K562 (cell line): ENCODE measurements at regions not wholly inside any gene's neighbourhood (a gene's known extent, or its start where the extent isn't known, plus 50 kb on each side); places are given as distances from the start of the nearest gene placed in this dataset.

Experiments used
- ATAC-seq: fragments of 200-7000 bp; cut with Tn5 transposase; 3 replicates; pipeline ENCODE4 v1.9.1; 2020; ENCODE audit warnings: moderate library complexity
- BruUV-seq: library from RNA; stranded (reverse); fragments of 400-500 nt; replicated peaks from 2 replicates; lab custom pipeline; 2021; lab: Mats Ljungman, UMichigan
- CTCF ChIA-PET: fragments of 300-600 bp; formaldehyde crosslinking; extraction: SDS; loops from one replicate; lab custom pipeline; 2021; ENCODE audit warnings: low intra/inter-chr PET ratio; lab: Yijun Ruan, JAX
- POLR2A ChIA-PET: fragments of 300-600, 350-650 bp; sonication (Branson Sonifier 250); formaldehyde crosslinking; extraction: SDS; loops from one replicate; lab custom pipeline; 2021; ENCODE audit warnings: antibody characterized with exemption, inconsistent platforms; lab: Yijun Ruan, JAX
- DNase-seq, 4 experiments: peaks; one replicate each; pipeline versions ENCODE4 v3.0.0 to v3.0.0-alpha.2; 2011 to 2018; ENCODE audit warnings: low spot score in 3 of 4, mixed read lengths in 3 of 4; ENCODE audit errors: extremely low read depth in 1 of 4
- FAIRE-seq: peaks from 2 replicates; lab custom pipeline; 2011; peaks lifted over from hg19 to GRCh38; lab: Jason Lieb, UNC
- H2AFZ ChIP-seq: 2 replicates; pipeline ENCODE4 v1.6.0; 2011; ENCODE audit warnings: low read depth, low read length, control low read depth, inconsistent platforms
- H3K27ac ChIP-seq: fragments of 200-600 bp; 3 replicates; pipeline ENCODE4 v1.8.0; 2011; ENCODE audit warnings: low read depth, mild to moderate bottlenecking, control low read depth, inconsistent platforms, low read length, moderate library complexity, mixed read lengths; ENCODE audit errors: extremely low read depth
- H3K27me3 ChIP-seq, 2 experiments: fragments of 300-600 bp in 1 of 2; 2 replicates in 1 of 2; 3 replicates in 1 of 2; pipeline versions ENCODE4 v1.6.0 to v1.8.0; 2011; ENCODE audit warnings: inconsistent platforms in 2 of 2, low read length in 2 of 2, mild to moderate bottlenecking in 1 of 2, mixed read lengths in 1 of 2, moderate library complexity in 1 of 2; ENCODE audit not compliant: control insufficient read depth in 2 of 2, insufficient read depth in 2 of 2
- H3K36me3 ChIP-seq: fragments of 300-600 bp; 3 replicates; pipeline ENCODE4 v1.8.0; 2011; ENCODE audit warnings: mild to moderate bottlenecking, low read length, inconsistent platforms; ENCODE audit not compliant: control insufficient read depth, insufficient read depth
- H3K4me1 ChIP-seq, 2 experiments: fragments of 200-600 bp in 1 of 2; replicated peaks in 1 of 2; 2 replicates in 1 of 2; 3 replicates in 1 of 2; pipeline versions ENCODE4 v1.5.1 to v1.8.0; 2011; ENCODE audit warnings: inconsistent platforms in 2 of 2, low read length in 2 of 2, mild to moderate bottlenecking in 1 of 2, mixed read lengths in 1 of 2, moderate library complexity in 1 of 2; ENCODE audit not compliant: control insufficient read depth in 2 of 2, insufficient read depth in 2 of 2
- H3K4me2 ChIP-seq: 2 replicates; pipeline ENCODE4 v1.6.1; 2011; ENCODE audit warnings: low read length, control low read depth, inconsistent platforms, mixed read lengths; ENCODE audit not compliant: insufficient read depth
- H3K4me3 ChIP-seq: fragments of 200-600 bp; sonication (generic), shearing (Covaris generic); 2 replicates; pipeline ENCODE4 v1.5.1; 2016; ENCODE audit warnings: control low read depth, inconsistent platforms
- H3K79me2 ChIP-seq: fragments of 200-600 bp; 3 replicates; pipeline ENCODE4 v1.8.0; 2011; ENCODE audit warnings: low read length, inconsistent platforms; ENCODE audit not compliant: control insufficient read depth, insufficient read depth
- H3K9ac ChIP-seq, 2 experiments: 2 replicates each; pipeline versions ENCODE4 v1.6.0 to v1.6.1; 2011; ENCODE audit warnings: low read depth in 2 of 2, low read length in 2 of 2, control low read depth in 1 of 2, inconsistent platforms in 1 of 2, mild to moderate bottlenecking in 1 of 2, mixed read lengths in 1 of 2; ENCODE audit not compliant: insufficient read depth in 1 of 2
- H3K9me1 ChIP-seq: one replicate; pipeline ENCODE4 v1.6.0; 2011; ENCODE audit warnings: inconsistent platforms, mild to moderate bottlenecking, low read length, moderate library complexity; ENCODE audit not compliant: control insufficient read depth, insufficient read depth
- H3K9me3 ChIP-seq: replicated peaks from 2 replicates; pipeline ENCODE4 v1.5.1; 2011; ENCODE audit warnings: low read depth, low read length, inconsistent platforms; ENCODE audit not compliant: control insufficient read depth, insufficient read depth
- H4K20me1 ChIP-seq: replicated peaks from 2 replicates; pipeline ENCODE4 v1.6.1; 2011; ENCODE audit warnings: low read length, inconsistent platforms, mixed read lengths; ENCODE audit not compliant: control insufficient read depth, insufficient read depth
- CBX8 ChIP-seq: fragments of 200-600 bp; sonication (generic); IDR thresholded peaks from 2 replicates; pipeline ENCODE4 v1.6.1; 2012; ENCODE audit warnings: borderline replicate concordance, mixed run types, low read depth, mild to moderate bottlenecking, moderate library complexity, mixed read lengths, low read length, control low read depth, inconsistent platforms; ENCODE audit not compliant: poor library complexity, severe bottlenecking; ENCODE audit errors: extremely low read depth
- GATAD2B ChIP-seq: fragments of 450-650 bp; IDR thresholded peaks from 2 replicates; pipeline ENCODE4 v1.6.1; 2017; ENCODE audit warnings: mild to moderate bottlenecking, borderline replicate concordance
- HCFC1 ChIP-seq: IDR thresholded peaks from 2 replicates; pipeline ENCODE4 v1.6.1; 2012; ENCODE audit warnings: low read depth, low read length, improper control_type of control experiment
- MAZ ChIP-seq, 2 experiments: fragments of 450-650 bp in 1 of 2; sonication (generic) in 1 of 2; formaldehyde crosslinking; IDR thresholded peaks in 1 of 2; conservative IDR thresholded peaks in 1 of 2; 2 replicates each; pipeline versions ENCODE4 v1.4.0 to v1.5.0; 2020; ENCODE audit warnings: mild to moderate bottlenecking in 1 of 2, missing genetic modification reagents in 1 of 2
- MEIS2 ChIP-seq: fragments of 450-650 bp; IDR thresholded peaks from 2 replicates; pipeline ENCODE4 v1.6.1; 2014; ENCODE audit warnings: mild to moderate bottlenecking; ENCODE audit not compliant: partially characterized antibody
- MIER1 ChIP-seq: fragments of 450-650 bp; IDR thresholded peaks from 2 replicates; pipeline ENCODE4 v1.6.1; 2016; ENCODE audit warnings: antibody characterized with exemption, mild to moderate bottlenecking, low read depth
- SAFB2 ChIP-seq: fragments of 200-400 bp; formaldehyde crosslinking; IDR thresholded peaks from 2 replicates; pipeline ENCODE4 v1.6.1; 2018; ENCODE audit warnings: borderline replicate concordance, low read length, low read depth, moderate library complexity; ENCODE audit not compliant: severe bottlenecking
- SMARCE1 ChIP-seq: fragments of 450-650 bp; IDR thresholded peaks from 2 replicates; pipeline ENCODE4 v1.7.1; 2016; ENCODE audit warnings: mild to moderate bottlenecking
- ZNF586 ChIP-seq: fragments of 450-650 bp; formaldehyde crosslinking; conservative IDR thresholded peaks from 2 replicates; pipeline ENCODE4 v1.4.0; 2020; ENCODE audit warnings: mild to moderate bottlenecking, moderate library complexity
- WGBS: fragments of 100-300 bp; shearing (Covaris generic); methylation state at CpG from one replicate; pipeline ENCODE4 v1.1.6; 2016; ENCODE audit warnings: low coverage, mixed read lengths; ENCODE audit not compliant: insufficient coverage; ENCODE audit errors: missing lambda C conversion rate; 5-methylcytosine and 5-hydroxymethylcytosine counted together
- in situ Hi-C: fragments of 300-500 bp; cut with MboI; formaldehyde crosslinking; loops from 4 replicates; pipeline ENCODE4 v1.15.0; 2018; ENCODE audit warnings: inconsistent platforms, mixed read lengths
- intact Hi-C: fragments of 100-400 bp; cut with micrococcal nuclease; formaldehyde crosslinking; loops from 2 replicates; pipeline ENCODE4 v1.14.2; 2022
- TF ChIP-seq, protein P1 (sequence below): fragments of 200-800 bp; sonication (Bioruptor generic); IDR thresholded peaks from 2 replicates; pipeline ENCODE4 v1.6.1; 2017; ENCODE audit warnings: missing genetic modification characterization, missing compliant biosample characterization
- TF ChIP-seq, protein P2 (sequence below): fragments of 250-450 bp; sonication (Bioruptor Pico); IDR thresholded peaks from 2 replicates; pipeline ENCODE4 v1.4.0; 2020; ENCODE audit warnings: mild to moderate bottlenecking, moderate library complexity, borderline replicate concordance
- TF ChIP-seq, protein P3 (sequence below): sonication (generic); formaldehyde crosslinking; IDR thresholded peaks from 2 replicates; pipeline ENCODE4 v1.9.0; 2022; ENCODE audit warnings: mild to moderate bottlenecking, missing genetic modification reagents

DNA sequence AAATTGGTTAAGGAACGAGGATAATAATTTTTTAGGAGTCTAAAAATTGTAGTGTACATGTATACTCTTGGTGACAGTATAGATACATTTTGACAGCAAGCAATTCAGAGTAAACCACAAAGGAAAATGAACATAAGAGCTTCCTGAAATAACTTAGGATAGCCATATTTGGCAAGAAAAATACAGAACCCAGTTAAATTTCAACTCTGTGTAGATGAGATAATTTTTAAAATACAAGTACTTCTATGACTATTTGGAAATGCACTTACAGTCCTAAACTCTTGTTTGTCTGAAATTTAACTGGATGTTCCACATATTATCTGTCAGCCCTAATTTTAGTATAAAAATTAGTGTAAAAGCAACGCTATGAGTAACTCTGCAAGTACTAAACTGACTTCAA, 124.4 kb upstream of the PCDH18 start:
- Histone ChIP-seq H3K4me2 (no peak overlapping the region), H3K79me2 (no peaks in the 10 kb centered on the region), H3K9me1 (no peaks in the 10 kb centered on the region), H3K27ac (no peak overlapping the region), H3K9me3 (0 out of 2 replicates have a peak, but pooled peaks cover 2% of the 10 kb centered on the region), H3K4me1 (no peaks in the 10 kb centered on the region), H2AFZ (no peak overlapping the region), H3K9ac (no peak overlapping the region), H3K4me3 (no peak overlapping the region), H3K36me3 (no peaks in the 10 kb centered on the region), H3K27me3 (no peaks in the 10 kb centered on the region), H4K20me1 (no peaks in the 10 kb centered on the region)
- 0% methylated on average over 2 of the region's 2 CpGs for WGBS
- DNase-seq (no peak), ATAC-seq (no peak), FAIRE-seq (no peak)
- intact Hi-C loops, result no loop called here
- ChIA-PET CTCF (no interaction called here), POLR2A (no interaction called here)
- BruUV-seq, result no TSS peak
- in situ Hi-C loops, result no loop called here
- no peak for TF ChIP-seq MEIS2
- TF ChIP-seq SMARCE1, result no peak
- TF ChIP-seq, protein P1, sequence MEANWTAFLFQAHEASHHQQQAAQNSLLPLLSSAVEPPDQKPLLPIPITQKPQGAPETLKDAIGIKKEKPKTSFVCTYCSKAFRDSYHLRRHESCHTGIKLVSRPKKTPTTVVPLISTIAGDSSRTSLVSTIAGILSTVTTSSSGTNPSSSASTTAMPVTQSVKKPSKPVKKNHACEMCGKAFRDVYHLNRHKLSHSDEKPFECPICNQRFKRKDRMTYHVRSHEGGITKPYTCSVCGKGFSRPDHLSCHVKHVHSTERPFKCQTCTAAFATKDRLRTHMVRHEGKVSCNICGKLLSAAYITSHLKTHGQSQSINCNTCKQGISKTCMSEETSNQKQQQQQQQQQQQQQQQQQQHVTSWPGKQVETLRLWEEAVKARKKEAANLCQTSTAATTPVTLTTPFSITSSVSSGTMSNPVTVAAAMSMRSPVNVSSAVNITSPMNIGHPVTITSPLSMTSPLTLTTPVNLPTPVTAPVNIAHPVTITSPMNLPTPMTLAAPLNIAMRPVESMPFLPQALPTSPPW (CRISPR knock-in tag), result no peak
- no peak for TF ChIP-seq MIER1
- TF ChIP-seq HCFC1, result no peak

DNA sequence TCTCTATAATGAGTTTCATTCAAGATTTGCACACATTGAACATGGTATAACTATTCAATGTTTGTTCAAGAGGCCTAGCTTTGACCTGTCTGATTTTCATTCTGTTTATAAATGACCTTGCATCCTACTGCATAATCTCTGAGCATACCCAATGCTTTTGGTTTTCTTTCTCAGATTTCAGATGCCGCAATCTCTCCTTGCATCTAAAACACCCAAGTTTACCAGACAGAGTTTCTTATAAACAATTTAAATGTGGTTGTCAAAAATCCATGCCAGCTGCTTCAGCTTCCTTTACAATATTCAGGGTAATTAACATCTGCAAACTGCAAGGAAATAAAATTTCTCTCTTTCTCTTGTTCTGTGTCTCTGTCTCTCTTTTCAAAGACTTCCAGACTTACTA, 123.0 kb upstream of the PCDH18 start:
- no peak overlapping the region for H3K4me2 ChIP-seq
- H3K9ac ChIP-seq, result no peak overlapping the region
- in situ Hi-C loops (no loop called here), intact Hi-C loops (no loop called here)
- ChIA-PET CTCF (no interaction called here), POLR2A (no interaction called here)
- no peaks in the 10 kb centered on the region for H4K20me1 ChIP-seq
- H2AFZ ChIP-seq, result no peak overlapping the region
- BruUV-seq, result no TSS peak
- no peak overlapping the region for H3K4me3 ChIP-seq
- H3K27ac ChIP-seq, result no peak overlapping the region
- DNase-seq (no peak), FAIRE-seq (no peak), ATAC-seq (no peak)
- H3K9me3 ChIP-seq, result no peaks in the 10 kb centered on the region
- no peaks in the 10 kb centered on the region for H3K4me1 ChIP-seq
- no peaks in the 10 kb centered on the region for H3K9me1 ChIP-seq
- H3K79me2 ChIP-seq, result no peaks in the 10 kb centered on the region
- WGBS, result 8% methylated on average over 1 of the region's 1 CpG
- no peaks in the 10 kb centered on the region for H3K36me3 ChIP-seq
- no peaks in the 10 kb centered on the region for H3K27me3 ChIP-seq
- TF ChIP-seq CBX8, result no peak
- TF ChIP-seq MAZ (CRISPR knock-in tag; conservative IDR thresholded peaks at IDR 0.05 in 1 of 2, IDR thresholded peaks at IDR 0.05 in 1 of 2), result no peak
- TF ChIP-seq SAFB2, result no peak
- no peak for TF ChIP-seq GATAD2B
- TF ChIP-seq, protein P2, sequence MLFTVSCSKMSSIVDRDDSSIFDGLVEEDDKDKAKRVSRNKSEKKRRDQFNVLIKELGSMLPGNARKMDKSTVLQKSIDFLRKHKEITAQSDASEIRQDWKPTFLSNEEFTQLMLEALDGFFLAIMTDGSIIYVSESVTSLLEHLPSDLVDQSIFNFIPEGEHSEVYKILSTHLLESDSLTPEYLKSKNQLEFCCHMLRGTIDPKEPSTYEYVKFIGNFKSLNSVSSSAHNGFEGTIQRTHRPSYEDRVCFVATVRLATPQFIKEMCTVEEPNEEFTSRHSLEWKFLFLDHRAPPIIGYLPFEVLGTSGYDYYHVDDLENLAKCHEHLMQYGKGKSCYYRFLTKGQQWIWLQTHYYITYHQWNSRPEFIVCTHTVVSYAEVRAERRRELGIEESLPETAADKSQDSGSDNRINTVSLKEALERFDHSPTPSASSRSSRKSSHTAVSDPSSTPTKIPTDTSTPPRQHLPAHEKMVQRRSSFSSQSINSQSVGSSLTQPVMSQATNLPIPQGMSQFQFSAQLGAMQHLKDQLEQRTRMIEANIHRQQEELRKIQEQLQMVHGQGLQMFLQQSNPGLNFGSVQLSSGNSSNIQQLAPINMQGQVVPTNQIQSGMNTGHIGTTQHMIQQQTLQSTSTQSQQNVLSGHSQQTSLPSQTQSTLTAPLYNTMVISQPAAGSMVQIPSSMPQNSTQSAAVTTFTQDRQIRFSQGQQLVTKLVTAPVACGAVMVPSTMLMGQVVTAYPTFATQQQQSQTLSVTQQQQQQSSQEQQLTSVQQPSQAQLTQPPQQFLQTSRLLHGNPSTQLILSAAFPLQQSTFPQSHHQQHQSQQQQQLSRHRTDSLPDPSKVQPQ (CRISPR knock-in tag), result no peak
- no peak for TF ChIP-seq ZNF586 (CRISPR knock-in tag)
- TF ChIP-seq, protein P3, sequence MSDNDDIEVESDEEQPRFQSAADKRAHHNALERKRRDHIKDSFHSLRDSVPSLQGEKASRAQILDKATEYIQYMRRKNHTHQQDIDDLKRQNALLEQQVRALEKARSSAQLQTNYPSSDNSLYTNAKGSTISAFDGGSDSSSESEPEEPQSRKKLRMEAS, result no peak
